ENCODE measurements at regions not wholly inside any gene's neighbourhood (a gene's known extent, or its start where the extent isn't known, plus 50 kb on each side); places are given as distances from the start of the nearest gene placed in this dataset.

GRCh38 chr2:75287624-75288316 is 88.5 kb upstream of the TACR1 start:
- TF ChIP-seq CTCF (conservative IDR thresholded peaks at IDR 0.05; ENCODE audit: low read length) (no peak), EZH2phosphoT487 (IDR thresholded peaks at IDR 0.05; ENCODE audit: borderline replicate concordance, low read depth, low read length) (no peak)

Measured in OCI-LY7 (cell line).